ENCODE measurements at regions not wholly inside any gene's neighbourhood (a gene's known extent, or its start where the extent isn't known, plus 50 kb on each side); places are given as distances from the start of the nearest gene placed in this dataset.

- TF ChIP-seq, protein P1, sequence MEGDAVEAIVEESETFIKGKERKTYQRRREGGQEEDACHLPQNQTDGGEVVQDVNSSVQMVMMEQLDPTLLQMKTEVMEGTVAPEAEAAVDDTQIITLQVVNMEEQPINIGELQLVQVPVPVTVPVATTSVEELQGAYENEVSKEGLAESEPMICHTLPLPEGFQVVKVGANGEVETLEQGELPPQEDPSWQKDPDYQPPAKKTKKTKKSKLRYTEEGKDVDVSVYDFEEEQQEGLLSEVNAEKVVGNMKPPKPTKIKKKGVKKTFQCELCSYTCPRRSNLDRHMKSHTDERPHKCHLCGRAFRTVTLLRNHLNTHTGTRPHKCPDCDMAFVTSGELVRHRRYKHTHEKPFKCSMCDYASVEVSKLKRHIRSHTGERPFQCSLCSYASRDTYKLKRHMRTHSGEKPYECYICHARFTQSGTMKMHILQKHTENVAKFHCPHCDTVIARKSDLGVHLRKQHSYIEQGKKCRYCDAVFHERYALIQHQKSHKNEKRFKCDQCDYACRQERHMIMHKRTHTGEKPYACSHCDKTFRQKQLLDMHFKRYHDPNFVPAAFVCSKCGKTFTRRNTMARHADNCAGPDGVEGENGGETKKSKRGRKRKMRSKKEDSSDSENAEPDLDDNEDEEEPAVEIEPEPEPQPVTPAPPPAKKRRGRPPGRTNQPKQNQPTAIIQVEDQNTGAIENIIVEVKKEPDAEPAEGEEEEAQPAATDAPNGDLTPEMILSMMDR (IDR thresholded peaks at IDR 0.05; ENCODE audit: insufficient read depth, low read length, poor library complexity, severe bottlenecking): no peak
- TF ChIP-seq EZH2phosphoT487 (conservative IDR thresholded peaks at IDR 0.05; ENCODE audit: low read length): no peak
Measured at GRCh38 chr6:140604786-140605185, 1230.3 kb upstream of the CITED2 start.
